Type B pancreatic cell (in vitro differentiated cells): ENCODE measurements at regions not wholly inside any gene's neighbourhood (a gene's known extent, or its start where the extent isn't known, plus 50 kb on each side); places are given as distances from the start of the nearest gene placed in this dataset.

ENCODE experiments used
- DNase-seq: peaks from one replicate; pipeline ENCODE4 v3.0.0; 2021; ENCODE audit warnings: mixed read lengths; ENCODE audit not compliant: unreplicated experiment; ENCODE audit errors: extremely low spot score
- H3K27ac Mint-ChIP-seq: 2 replicates; pipeline ENCODE4 v1.8.0; 2021; ENCODE audit warnings: mild to moderate bottlenecking, mixed read lengths
- H3K27me3 Mint-ChIP-seq: 2 replicates; pipeline ENCODE4 v1.8.0; 2021; ENCODE audit warnings: mixed read lengths
- H3K36me3 Mint-ChIP-seq: 2 replicates; pipeline ENCODE4 v1.8.0; 2021; ENCODE audit warnings: mixed read lengths
- H3K4me1 Mint-ChIP-seq: one replicate; pipeline ENCODE4 v1.8.0; 2021; ENCODE audit warnings: mixed read lengths; ENCODE audit not compliant: unreplicated experiment
- H3K4me3 Mint-ChIP-seq: 2 replicates; pipeline ENCODE4 v1.8.0; 2021; ENCODE audit warnings: mild to moderate bottlenecking, mixed read lengths
- H3K9me3 Mint-ChIP-seq: 2 replicates; pipeline ENCODE4 v1.8.0; 2021; ENCODE audit warnings: mixed read lengths
- CTCF ChIP-seq: fragments of 200-600 bp; sonication (generic); conservative IDR thresholded peaks from 2 replicates; pipeline ENCODE4 v1.5.0; 2021; ENCODE audit warnings: antibody characterized with exemption, mild to moderate bottlenecking

GRCh38 chr6:40973304-40973703 lies 65.7 kb downstream of the UNC5CL start:
- Mint-ChIP-seq H3K4me3 (no peak overlapping the region), H3K9me3 (peaks cover 4% of the 10 kb centered on the region), H3K36me3 (no peaks in the 10 kb centered on the region), H3K27me3 (peaks cover 3% of the 10 kb centered on the region), H3K4me1 (no peaks in the 10 kb centered on the region), H3K27ac (no peak overlapping the region)
- no peak for TF ChIP-seq CTCF
- no peak for DNase-seq

- H3K9me3 Mint-ChIP-seq: peaks cover 4% of the 10 kb centered on the region
- TF ChIP-seq CTCF: no peak
- no peaks in the 10 kb centered on the region for H3K4me1 Mint-ChIP-seq
- H3K27me3 Mint-ChIP-seq: peaks cover 3% of the 10 kb centered on the region
- no peak overlapping the region for H3K4me3 Mint-ChIP-seq
- no peaks in the 10 kb centered on the region for H3K36me3 Mint-ChIP-seq
- DNase-seq: no peak
- H3K27ac Mint-ChIP-seq: no peak overlapping the region
These were observed 66.2 kb downstream of the UNC5CL start for GRCh38 chr6:40972814-40973213.

GRCh38 chr6:40972190-40972589 lies 66.8 kb downstream of the UNC5CL start:
- DNase-seq: no peak
- Mint-ChIP-seq H3K27ac (no peak overlapping the region), H3K27me3 (peaks cover 3% of the 10 kb centered on the region), H3K9me3 (peaks cover 4% of the 10 kb centered on the region), H3K4me3 (no peak overlapping the region), H3K4me1 (no peaks in the 10 kb centered on the region), H3K36me3 (no peaks in the 10 kb centered on the region)
- TF ChIP-seq CTCF: no peak

- DNase-seq: no peak
- TF ChIP-seq CTCF: no peak
- Mint-ChIP-seq H3K4me1 (no peaks in the 10 kb centered on the region), H3K27ac (no peak overlapping the region), H3K27me3 (no peaks in the 10 kb centered on the region), H3K36me3 (no peaks in the 10 kb centered on the region), H3K9me3 (peaks cover 4% of the 10 kb centered on the region), H3K4me3 (no peak overlapping the region)
These were observed 70.3 kb downstream of the UNC5CL start for GRCh38 chr6:40968620-40969164.

- H3K27me3 Mint-ChIP-seq: no peaks in the 10 kb centered on the region
- H3K4me3 Mint-ChIP-seq: no peak overlapping the region
- H3K4me1 Mint-ChIP-seq: no peaks in the 10 kb centered on the region
- no peaks in the 10 kb centered on the region for H3K36me3 Mint-ChIP-seq
- DNase-seq: no peak
- H3K27ac Mint-ChIP-seq: no peak overlapping the region
- no peaks in the 10 kb centered on the region for H3K9me3 Mint-ChIP-seq
- TF ChIP-seq CTCF: no peak
These were observed 72.2 kb downstream of the UNC5CL start for GRCh38 chr6:40966860-40967259.

GRCh38 chr6:40965046-40965445 lies 74.0 kb downstream of the UNC5CL start:
- no peak for TF ChIP-seq CTCF
- no peak for DNase-seq
- Mint-ChIP-seq H3K27me3 (no peaks in the 10 kb centered on the region), H3K9me3 (no peaks in the 10 kb centered on the region), H3K4me3 (no peak overlapping the region), H3K4me1 (no peaks in the 10 kb centered on the region), H3K36me3 (no peaks in the 10 kb centered on the region), H3K27ac (no peak overlapping the region)
